Liver (tissue), 8 donors: ENCODE measurements at regions not wholly inside any gene's neighbourhood (a gene's known extent, or its start where the extent isn't known, plus 50 kb on each side); places are given as distances from the start of the nearest gene placed in this dataset.

Experiments used
- DNase-seq: peaks from one replicate; pipeline ENCODE4 v3.0.0-alpha.2; 2017; ENCODE audit warnings: low spot score
- H3K27ac ChIP-seq, 2 donors: one replicate each; pipeline ENCODE4 v1.7.0; 2013; ENCODE audit warnings: inconsistent platforms in 2 of 2, low read length in 2 of 2, control low read depth in 1 of 2, low read depth in 1 of 2, mild to moderate bottlenecking in 1 of 2
- H3K27me3 ChIP-seq, 4 donors: one replicate each; pipeline versions ENCODE4 v1.6.1 to v1.7.0; 2013; ENCODE audit warnings: low read length in 3 of 4, inconsistent platforms in 1 of 4, mild to moderate bottlenecking in 1 of 4, moderate library complexity in 1 of 4; ENCODE audit not compliant: control insufficient read depth in 4 of 4, insufficient read depth in 4 of 4
- H3K36me3 ChIP-seq, 4 donors: one replicate each; pipeline versions ENCODE4 v1.6.1 to v1.7.0; 2013; ENCODE audit warnings: low read length in 3 of 4, mild to moderate bottlenecking in 3 of 4, low read depth in 1 of 4, moderate library complexity in 1 of 4; ENCODE audit not compliant: control insufficient read depth in 4 of 4, insufficient read depth in 3 of 4
- H3K4me1 ChIP-seq, 4 donors: one replicate each; pipeline versions ENCODE4 v1.6.1 to v1.7.0; 2013; ENCODE audit warnings: low read length in 3 of 4, mild to moderate bottlenecking in 3 of 4, moderate library complexity in 1 of 4; ENCODE audit not compliant: control insufficient read depth in 4 of 4, insufficient read depth in 4 of 4
- H3K4me3 ChIP-seq, 3 donors: one replicate each; pipeline versions ENCODE4 v1.6.1 to v1.7.0; 2013; ENCODE audit warnings: low read length in 3 of 3, control low read depth in 1 of 3, low read depth in 1 of 3, mild to moderate bottlenecking in 1 of 3
- H3K9ac ChIP-seq, 2 donors: one replicate each; pipeline ENCODE4 v1.7.0; 2013; ENCODE audit warnings: low read length in 2 of 2, mild to moderate bottlenecking in 2 of 2, moderate library complexity in 2 of 2, control low read depth in 1 of 2, low read depth in 1 of 2
- H3K9me3 ChIP-seq, 4 donors: one replicate each; pipeline versions ENCODE4 v1.6.1 to v1.7.0; 2013; ENCODE audit warnings: low read length in 3 of 4; ENCODE audit not compliant: control insufficient read depth in 4 of 4
- EGR1 ChIP-seq, 2 donors: IDR thresholded peaks; 2 replicates each; pipeline ENCODE4 v1.6.1; 2016 to 2018; ENCODE audit warnings: antibody characterized with exemption in 2 of 2, low read depth in 2 of 2
- FOXA1 ChIP-seq: IDR thresholded peaks from 2 replicates; pipeline ENCODE4 v1.6.1; 2016; ENCODE audit warnings: antibody characterized with exemption
- FOXA2 ChIP-seq: IDR thresholded peaks from 2 replicates; pipeline ENCODE4 v1.6.1; 2016; ENCODE audit warnings: antibody characterized with exemption
- GABPA ChIP-seq, 2 donors: IDR thresholded peaks in 1 of 2; conservative IDR thresholded peaks in 1 of 2; 2 replicates each; pipeline ENCODE4 v1.6.1; 2016; ENCODE audit warnings: antibody characterized with exemption in 2 of 2, mild to moderate bottlenecking in 1 of 2, moderate library complexity in 1 of 2
- HNF4A ChIP-seq, 2 donors: conservative IDR thresholded peaks; 2 replicates each; pipeline ENCODE4 v1.6.1; 2016; ENCODE audit warnings: antibody characterized with exemption in 2 of 2, mild to moderate bottlenecking in 2 of 2
- HNF4G ChIP-seq: IDR thresholded peaks from 2 replicates; pipeline ENCODE4 v1.6.1; 2016; ENCODE audit warnings: antibody characterized with exemption
- JUND ChIP-seq, 2 donors: IDR thresholded peaks; 2 replicates each; pipeline ENCODE4 v1.6.1; 2016; ENCODE audit warnings: antibody characterized with exemption in 2 of 2
- NR2F2 ChIP-seq: IDR thresholded peaks from 2 replicates; pipeline ENCODE4 v1.6.1; 2016; ENCODE audit warnings: antibody characterized with exemption
- RAD21 ChIP-seq, 2 donors: IDR thresholded peaks; 2 replicates each; pipeline ENCODE4 v1.6.1; 2016; ENCODE audit warnings: antibody characterized with exemption in 2 of 2, mild to moderate bottlenecking in 2 of 2
- RXRA ChIP-seq, 2 donors: IDR thresholded peaks; 2 replicates each; pipeline ENCODE4 v1.6.1; 2017 to 2018; ENCODE audit warnings: antibody characterized with exemption in 2 of 2, mild to moderate bottlenecking in 1 of 2
- SP1 ChIP-seq: IDR thresholded peaks from 2 replicates; pipeline ENCODE4 v1.6.1; 2018; ENCODE audit warnings: antibody characterized with exemption, mild to moderate bottlenecking
- TAF1 ChIP-seq: conservative IDR thresholded peaks from 2 replicates; pipeline ENCODE4 v1.6.1; 2016; ENCODE audit warnings: antibody characterized with exemption, mild to moderate bottlenecking
- YY1 ChIP-seq: IDR thresholded peaks from 2 replicates; pipeline ENCODE4 v1.6.1; 2016; ENCODE audit warnings: antibody characterized with exemption, mild to moderate bottlenecking
- WGBS: extraction: QIAGEN DNeasy Blood & Tissue Kit; methylation state at CpG from one replicate; pipeline ENCODE4 v1.1.7; 2013; 5-methylcytosine and 5-hydroxymethylcytosine counted together
- TF ChIP-seq, protein P1 (sequence below): fragments of 150-350 bp; IDR thresholded peaks from 2 replicates; pipeline ENCODE4 v1.5.1; 2017; ENCODE audit warnings: improper control_type of control experiment, low read depth, low read length; ENCODE audit not compliant: missing input control
- TF ChIP-seq, protein P2 (sequence below): IDR thresholded peaks from 2 replicates; pipeline ENCODE4 v1.6.1; 2016; ENCODE audit warnings: antibody characterized with exemption
- TF ChIP-seq, protein P3 (sequence below): IDR thresholded peaks from 2 replicates; pipeline ENCODE4 v1.6.1; 2016; ENCODE audit warnings: antibody characterized with exemption
- TF ChIP-seq, protein P4 (sequence below): IDR thresholded peaks from 2 replicates; pipeline ENCODE4 v1.6.1; 2016; ENCODE audit warnings: antibody characterized with exemption, mild to moderate bottlenecking
- donor health status: healthy.
- donor health status: healthy.
- donor health status: healthy.
- donor health status: healthy.
- donor health status: healthy.

DNA sequence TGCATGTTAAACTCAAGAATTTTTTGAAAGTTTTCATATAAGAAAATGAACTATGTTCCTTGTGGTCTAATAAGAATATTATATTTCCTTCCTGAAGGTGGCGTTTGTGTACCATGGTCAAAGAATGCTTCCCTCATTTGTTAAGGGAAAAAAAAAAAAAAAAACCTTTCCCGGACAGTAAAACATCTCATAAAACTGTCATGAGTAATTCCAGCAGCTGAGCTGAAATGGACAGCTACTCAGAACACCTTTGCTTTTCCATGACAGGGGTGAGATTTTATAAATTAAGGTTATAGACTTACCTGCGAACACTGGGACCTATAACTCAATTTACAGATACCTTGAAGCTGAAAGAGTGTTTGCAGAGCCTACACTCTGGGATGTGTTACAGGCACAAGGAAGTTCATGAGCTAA, 113.2 kb upstream of the RANBP3L start:
- no peak overlapping the region for H3K9ac ChIP-seq
- 30% methylated on average over 3 of the region's 3 CpGs for WGBS
- H3K4me1 ChIP-seq, result peaks cover 0 to 8% (median 1%) of the 10 kb centered on the region in 4 donors
- no peaks in the 10 kb centered on the region for H3K9me3 ChIP-seq
- no peak for TF ChIP-seq TAF1
- TF ChIP-seq, protein P1, sequence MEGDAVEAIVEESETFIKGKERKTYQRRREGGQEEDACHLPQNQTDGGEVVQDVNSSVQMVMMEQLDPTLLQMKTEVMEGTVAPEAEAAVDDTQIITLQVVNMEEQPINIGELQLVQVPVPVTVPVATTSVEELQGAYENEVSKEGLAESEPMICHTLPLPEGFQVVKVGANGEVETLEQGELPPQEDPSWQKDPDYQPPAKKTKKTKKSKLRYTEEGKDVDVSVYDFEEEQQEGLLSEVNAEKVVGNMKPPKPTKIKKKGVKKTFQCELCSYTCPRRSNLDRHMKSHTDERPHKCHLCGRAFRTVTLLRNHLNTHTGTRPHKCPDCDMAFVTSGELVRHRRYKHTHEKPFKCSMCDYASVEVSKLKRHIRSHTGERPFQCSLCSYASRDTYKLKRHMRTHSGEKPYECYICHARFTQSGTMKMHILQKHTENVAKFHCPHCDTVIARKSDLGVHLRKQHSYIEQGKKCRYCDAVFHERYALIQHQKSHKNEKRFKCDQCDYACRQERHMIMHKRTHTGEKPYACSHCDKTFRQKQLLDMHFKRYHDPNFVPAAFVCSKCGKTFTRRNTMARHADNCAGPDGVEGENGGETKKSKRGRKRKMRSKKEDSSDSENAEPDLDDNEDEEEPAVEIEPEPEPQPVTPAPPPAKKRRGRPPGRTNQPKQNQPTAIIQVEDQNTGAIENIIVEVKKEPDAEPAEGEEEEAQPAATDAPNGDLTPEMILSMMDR, result peak; percentile 44
- TF ChIP-seq EGR1 (IDR thresholded peaks at IDR 0.05; ENCODE audit: low read depth in 2 of 2), result no peak
- peak; percentile 86 to 88 for TF ChIP-seq RAD21 (IDR thresholded peaks at IDR 0.05)
- TF ChIP-seq JUND (IDR thresholded peaks at IDR 0.05), result no peak
- no peak for TF ChIP-seq HNF4A (conservative IDR thresholded peaks at IDR 0.05)
- no peak for TF ChIP-seq SP1
- no peak for TF ChIP-seq HNF4G
- no peaks in the 10 kb centered on the region for H3K27me3 ChIP-seq
- no peak overlapping the region for H3K4me3 ChIP-seq
- no peaks in the 10 kb centered on the region for H3K36me3 ChIP-seq
- H3K27ac ChIP-seq, result no peak overlapping the region
- DNase-seq, result no peak

DNA sequence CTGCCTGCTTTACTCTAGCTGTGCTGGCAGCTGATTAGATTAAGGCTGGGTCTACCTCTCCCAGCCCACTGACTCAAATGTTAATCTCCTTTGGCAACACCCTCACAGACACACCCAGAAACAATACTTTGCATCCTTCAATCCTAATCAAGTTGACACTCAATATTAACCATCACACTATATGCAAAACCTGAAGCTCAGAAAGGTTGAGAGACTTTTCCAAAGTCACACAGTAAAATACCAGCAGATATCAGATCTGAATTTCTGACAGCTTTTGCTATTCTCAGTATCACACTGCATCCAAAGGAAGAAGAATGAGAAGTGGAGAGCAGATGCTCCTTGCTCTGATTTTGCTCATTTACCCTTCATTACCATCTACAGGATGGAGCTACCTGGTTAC, 114.9 kb upstream of the RANBP3L start:
- Histone ChIP-seq H3K9me3 (no peaks in the 10 kb centered on the region), H3K4me1 (peaks cover 0 to 9% (median 1%) of the 10 kb centered on the region in 4 donors), H3K27me3 (no peaks in the 10 kb centered on the region), H3K4me3 (no peak overlapping the region), H3K27ac (no peak overlapping the region), H3K9ac (no peak overlapping the region), H3K36me3 (no peaks in the 10 kb centered on the region)
- no peak for DNase-seq
- TF ChIP-seq RXRA (IDR thresholded peaks at IDR 0.05) (no peak), GABPA (IDR thresholded peaks at IDR 0.05 in 1 of 2, conservative IDR thresholded peaks at IDR 0.05 in 1 of 2) (no peak), RAD21 (IDR thresholded peaks at IDR 0.05) (no peak), YY1 (no peak), JUND (IDR thresholded peaks at IDR 0.05) (no peak), SP1 (no peak)

DNA sequence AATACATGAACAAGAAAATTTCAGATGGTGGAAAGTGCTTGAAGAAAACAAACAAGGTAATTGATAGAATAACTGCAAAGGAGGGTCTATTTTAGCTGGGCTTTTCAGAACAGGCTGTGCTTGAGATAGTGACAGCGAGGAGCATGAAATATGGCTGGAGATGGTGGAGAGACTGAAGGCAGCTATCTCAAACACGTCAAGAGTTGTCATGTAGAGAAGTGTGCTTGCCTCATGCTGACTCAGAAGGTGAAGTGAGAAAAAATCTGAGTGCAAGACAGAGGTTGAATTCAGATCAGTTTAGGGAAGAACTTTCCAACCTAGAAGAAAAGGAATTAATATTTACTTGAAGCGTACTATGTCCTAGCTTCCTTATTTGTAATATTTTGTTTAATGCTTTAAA, 115.5 kb upstream of the RANBP3L start:
- Histone ChIP-seq H3K27ac (no peak overlapping the region), H3K4me3 (no peak overlapping the region), H3K36me3 (no peaks in the 10 kb centered on the region), H3K9me3 (no peaks in the 10 kb centered on the region), H3K4me1 (peaks cover 0 to 9% (median 1%) of the 10 kb centered on the region in 4 donors), H3K9ac (no peak overlapping the region), H3K27me3 (no peaks in the 10 kb centered on the region)
- TF ChIP-seq HNF4A (conservative IDR thresholded peaks at IDR 0.05) (no peak), GABPA (IDR thresholded peaks at IDR 0.05 in 1 of 2, conservative IDR thresholded peaks at IDR 0.05 in 1 of 2) (no peak), HNF4G (no peak)
- 86% methylated on average over 3 of the region's 3 CpGs for WGBS
- DNase-seq, result no peak

DNA sequence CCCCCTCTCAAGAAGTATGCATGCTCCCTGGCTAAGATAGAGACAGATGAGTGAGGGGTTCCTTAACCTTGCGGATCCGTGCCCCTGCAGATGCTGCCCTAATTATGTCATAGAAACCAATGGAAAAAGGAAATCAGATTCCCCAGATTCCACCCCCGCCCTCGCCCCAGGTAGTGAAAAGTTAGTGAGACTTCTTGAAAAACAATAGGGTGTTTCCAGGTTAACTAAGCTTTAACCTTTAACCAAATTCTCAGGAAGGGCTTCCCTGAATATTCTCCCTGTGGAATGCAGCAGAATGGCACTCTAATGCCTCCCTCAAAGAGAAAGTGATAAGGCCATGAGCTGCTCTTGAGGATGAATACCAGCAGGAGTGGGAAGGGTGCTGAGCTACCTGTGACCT, 116.0 kb upstream of the RANBP3L start:
- Histone ChIP-seq H3K36me3 (no peaks in the 10 kb centered on the region), H3K27me3 (no peaks in the 10 kb centered on the region), H3K4me1 (peaks cover 0 to 9% (median 1%) of the 10 kb centered on the region in 4 donors), H3K9ac (no peak overlapping the region), H3K27ac (no peak overlapping the region), H3K4me3 (no peak overlapping the region), H3K9me3 (no peaks in the 10 kb centered on the region)
- DNase-seq, result no peak
- WGBS, result 91% methylated on average over 4 of the region's 4 CpGs
- TF ChIP-seq, protein P2, sequence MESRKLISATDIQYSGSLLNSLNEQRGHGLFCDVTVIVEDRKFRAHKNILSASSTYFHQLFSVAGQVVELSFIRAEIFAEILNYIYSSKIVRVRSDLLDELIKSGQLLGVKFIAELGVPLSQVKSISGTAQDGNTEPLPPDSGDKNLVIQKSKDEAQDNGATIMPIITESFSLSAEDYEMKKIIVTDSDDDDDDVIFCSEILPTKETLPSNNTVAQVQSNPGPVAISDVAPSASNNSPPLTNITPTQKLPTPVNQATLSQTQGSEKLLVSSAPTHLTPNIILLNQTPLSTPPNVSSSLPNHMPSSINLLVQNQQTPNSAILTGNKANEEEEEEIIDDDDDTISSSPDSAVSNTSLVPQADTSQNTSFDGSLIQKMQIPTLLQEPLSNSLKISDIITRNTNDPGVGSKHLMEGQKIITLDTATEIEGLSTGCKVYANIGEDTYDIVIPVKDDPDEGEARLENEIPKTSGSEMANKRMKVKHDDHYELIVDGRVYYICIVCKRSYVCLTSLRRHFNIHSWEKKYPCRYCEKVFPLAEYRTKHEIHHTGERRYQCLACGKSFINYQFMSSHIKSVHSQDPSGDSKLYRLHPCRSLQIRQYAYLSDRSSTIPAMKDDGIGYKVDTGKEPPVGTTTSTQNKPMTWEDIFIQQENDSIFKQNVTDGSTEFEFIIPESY, result no peak
- no peak for TF ChIP-seq RAD21 (IDR thresholded peaks at IDR 0.05)
- TF ChIP-seq GABPA (IDR thresholded peaks at IDR 0.05 in 1 of 2, conservative IDR thresholded peaks at IDR 0.05 in 1 of 2), result no peak
- TF ChIP-seq NR2F2, result no peak
- TF ChIP-seq FOXA1, result no peak
- TF ChIP-seq, protein P3, sequence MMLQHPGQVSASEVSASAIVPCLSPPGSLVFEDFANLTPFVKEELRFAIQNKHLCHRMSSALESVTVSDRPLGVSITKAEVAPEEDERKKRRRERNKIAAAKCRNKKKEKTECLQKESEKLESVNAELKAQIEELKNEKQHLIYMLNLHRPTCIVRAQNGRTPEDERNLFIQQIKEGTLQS, result no peak
- no peak for TF ChIP-seq FOXA2
- TF ChIP-seq YY1, result no peak
- TF ChIP-seq, protein P4, sequence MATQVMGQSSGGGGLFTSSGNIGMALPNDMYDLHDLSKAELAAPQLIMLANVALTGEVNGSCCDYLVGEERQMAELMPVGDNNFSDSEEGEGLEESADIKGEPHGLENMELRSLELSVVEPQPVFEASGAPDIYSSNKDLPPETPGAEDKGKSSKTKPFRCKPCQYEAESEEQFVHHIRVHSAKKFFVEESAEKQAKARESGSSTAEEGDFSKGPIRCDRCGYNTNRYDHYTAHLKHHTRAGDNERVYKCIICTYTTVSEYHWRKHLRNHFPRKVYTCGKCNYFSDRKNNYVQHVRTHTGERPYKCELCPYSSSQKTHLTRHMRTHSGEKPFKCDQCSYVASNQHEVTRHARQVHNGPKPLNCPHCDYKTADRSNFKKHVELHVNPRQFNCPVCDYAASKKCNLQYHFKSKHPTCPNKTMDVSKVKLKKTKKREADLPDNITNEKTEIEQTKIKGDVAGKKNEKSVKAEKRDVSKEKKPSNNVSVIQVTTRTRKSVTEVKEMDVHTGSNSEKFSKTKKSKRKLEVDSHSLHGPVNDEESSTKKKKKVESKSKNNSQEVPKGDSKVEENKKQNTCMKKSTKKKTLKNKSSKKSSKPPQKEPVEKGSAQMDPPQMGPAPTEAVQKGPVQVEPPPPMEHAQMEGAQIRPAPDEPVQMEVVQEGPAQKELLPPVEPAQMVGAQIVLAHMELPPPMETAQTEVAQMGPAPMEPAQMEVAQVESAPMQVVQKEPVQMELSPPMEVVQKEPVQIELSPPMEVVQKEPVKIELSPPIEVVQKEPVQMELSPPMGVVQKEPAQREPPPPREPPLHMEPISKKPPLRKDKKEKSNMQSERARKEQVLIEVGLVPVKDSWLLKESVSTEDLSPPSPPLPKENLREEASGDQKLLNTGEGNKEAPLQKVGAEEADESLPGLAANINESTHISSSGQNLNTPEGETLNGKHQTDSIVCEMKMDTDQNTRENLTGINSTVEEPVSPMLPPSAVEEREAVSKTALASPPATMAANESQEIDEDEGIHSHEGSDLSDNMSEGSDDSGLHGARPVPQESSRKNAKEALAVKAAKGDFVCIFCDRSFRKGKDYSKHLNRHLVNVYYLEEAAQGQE, result no peak
- TF ChIP-seq HNF4G, result no peak
- no peak for TF ChIP-seq HNF4A (conservative IDR thresholded peaks at IDR 0.05)
- TF ChIP-seq SP1, result no peak
- no peak for TF ChIP-seq JUND (IDR thresholded peaks at IDR 0.05)
